Activated CD8-positive, alpha-beta memory T cell treated with anti-CD3 and anti-CD28 coated beads for 36 hours (primary cell): ENCODE measurements at regions not wholly inside any gene's neighbourhood (a gene's known extent, or its start where the extent isn't known, plus 50 kb on each side); places are given as distances from the start of the nearest gene placed in this dataset.
"Not testable (repeated sequence)": the region's sequence is repeated elsewhere in the genome, so short reads cannot be mapped to it uniquely, and the experiment has no call there.

Experiments used
- CTCF ChIA-PET: fragments of 350-600 bp; sonication (Branson Sonifier 250); formaldehyde crosslinking; loops from one replicate; lab custom pipeline; 2021; ENCODE audit warnings: antibody characterized with exemption; lab: Charles Lee
- POLR2A ChIA-PET: fragments of 350-600 bp; sonication (Branson Sonifier 250); formaldehyde crosslinking; loops from one replicate; lab custom pipeline; 2021; ENCODE audit warnings: antibody characterized with exemption; lab: Charles Lee

GRCh38 chr6:6972456-6972855 is 135.3 kb upstream of the RREB1 start:
- POLR2A ChIA-PET: no interaction called here
- CTCF ChIA-PET: no interaction called here

- ChIA-PET CTCF (no interaction called here), POLR2A (no interaction called here)
These were observed 134.0 kb upstream of the RREB1 start for GRCh38 chr6:6973721-6974120.

- POLR2A ChIA-PET: no interaction called here
- CTCF ChIA-PET: no interaction called here
These were observed 132.2 kb upstream of the RREB1 start for GRCh38 chr6:6975459-6976111.

- POLR2A ChIA-PET: no interaction called here
- CTCF ChIA-PET: no interaction called here
These were observed 131.6 kb upstream of the RREB1 start for GRCh38 chr6:6976193-6976592.

GRCh38 chr6:6978731-6979130 is 129.0 kb upstream of the RREB1 start:
- ChIA-PET POLR2A (no interaction called here), CTCF (no interaction called here)

GRCh38 chr6:6980999-6981597 is 126.7 kb upstream of the RREB1 start:
- ChIA-PET POLR2A (interaction anchor here (0.5 kb wide), 1 partner anchor 114 kb away, joined by 7 read pairs; no protein-coding TSS in a partner anchor), CTCF (no interaction called here)

GRCh38 chr6:6981681-6982322 is 126.0 kb upstream of the RREB1 start:
- ChIA-PET POLR2A (interaction anchor here (0.5 kb wide), 1 partner anchor 113 kb away, joined by 7 read pairs; no protein-coding TSS in a partner anchor), CTCF (no interaction called here)

GRCh38 chr6:6982663-6983062 is 125.1 kb upstream of the RREB1 start:
- ChIA-PET POLR2A (no interaction called here), CTCF (no interaction called here)

GRCh38 chr6:6984585-6985366 is 123.0 kb upstream of the RREB1 start:
- ChIA-PET POLR2A (no interaction called here), CTCF (no interaction called here)

- CTCF ChIA-PET: no interaction called here
- POLR2A ChIA-PET: interaction anchor here (0.6 kb wide), 1 partner anchor 241 kb away, joined by 4 read pairs; no protein-coding TSS in a partner anchor
These were observed 121.4 kb upstream of the RREB1 start for GRCh38 chr6:6986344-6986743.

- CTCF ChIA-PET: no interaction called here
- POLR2A ChIA-PET: no interaction called here
These were observed 120.0 kb upstream of the RREB1 start for GRCh38 chr6:6987749-6988148.

- POLR2A ChIA-PET, CTCF ChIA-PET: not testable (repeated sequence)
These were observed 117.7 kb upstream of the RREB1 start for GRCh38 chr6:6990059-6990458.

GRCh38 chr6:6993503-6994237 is 114.1 kb upstream of the RREB1 start:
- CTCF ChIA-PET: no interaction called here
- POLR2A ChIA-PET: no interaction called here

- ChIA-PET POLR2A (no interaction called here), CTCF (no interaction called here)
These were observed 113.0 kb upstream of the RREB1 start for GRCh38 chr6:6994796-6995195.

- CTCF ChIA-PET: no interaction called here
- POLR2A ChIA-PET: no interaction called here
These were observed 112.4 kb upstream of the RREB1 start for GRCh38 chr6:6995328-6995727.

GRCh38 chr6:6996124-6996523 is 111.6 kb upstream of the RREB1 start:
- CTCF ChIA-PET: interaction anchor here (0.6 kb wide), 1 partner anchor 317 kb away, joined by 4 read pairs; no protein-coding TSS in a partner anchor
- POLR2A ChIA-PET: no interaction called here

GRCh38 chr6:6997263-6998193 is 110.2 kb upstream of the RREB1 start:
- CTCF ChIA-PET: no interaction called here
- POLR2A ChIA-PET: no interaction called here

GRCh38 chr6:6998194-6998569 is 109.6 kb upstream of the RREB1 start:
- POLR2A ChIA-PET: no interaction called here
- CTCF ChIA-PET: no interaction called here
